IPS-18c (cell line): ENCODE measurements at regions not wholly inside any gene's neighbourhood (a gene's known extent, or its start where the extent isn't known, plus 50 kb on each side); places are given as distances from the start of the nearest gene placed in this dataset.

Experiments
- H3K4me3 ChIP-seq: 2 replicates; pipeline ENCODE4 v1.7.0; 2013; ENCODE audit warnings: low read depth, mild to moderate bottlenecking, low read length, moderate library complexity; ENCODE audit not compliant: insufficient read depth
- H3K9me3 ChIP-seq: one replicate; pipeline ENCODE4 v1.6.1; 2013; ENCODE audit warnings: mild to moderate bottlenecking, low read length, moderate library complexity; ENCODE audit not compliant: control insufficient read depth, insufficient read depth

DNA sequence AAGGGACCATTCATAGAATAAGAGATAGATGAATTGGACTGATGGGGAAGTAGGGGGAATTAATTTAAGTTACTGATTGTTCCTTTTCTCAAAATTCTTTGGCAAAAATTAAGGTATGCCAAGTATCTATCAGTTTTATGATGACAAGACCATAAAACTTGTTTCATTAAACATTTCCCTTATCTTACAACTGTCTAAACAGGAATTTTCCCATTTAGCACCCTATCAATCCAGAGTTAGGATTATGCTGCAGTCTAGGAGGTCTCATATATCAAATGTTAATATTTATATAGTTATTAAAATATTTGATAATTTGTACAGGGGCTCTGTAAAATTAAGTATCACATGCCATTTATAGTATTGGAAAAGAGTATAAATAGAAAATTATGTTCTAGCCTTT is 51.5 kb upstream of the ARID1B start:
- Histone ChIP-seq H3K9me3 (no peaks in the 10 kb centered on the region), H3K4me3 (no peak overlapping the region)

DNA sequence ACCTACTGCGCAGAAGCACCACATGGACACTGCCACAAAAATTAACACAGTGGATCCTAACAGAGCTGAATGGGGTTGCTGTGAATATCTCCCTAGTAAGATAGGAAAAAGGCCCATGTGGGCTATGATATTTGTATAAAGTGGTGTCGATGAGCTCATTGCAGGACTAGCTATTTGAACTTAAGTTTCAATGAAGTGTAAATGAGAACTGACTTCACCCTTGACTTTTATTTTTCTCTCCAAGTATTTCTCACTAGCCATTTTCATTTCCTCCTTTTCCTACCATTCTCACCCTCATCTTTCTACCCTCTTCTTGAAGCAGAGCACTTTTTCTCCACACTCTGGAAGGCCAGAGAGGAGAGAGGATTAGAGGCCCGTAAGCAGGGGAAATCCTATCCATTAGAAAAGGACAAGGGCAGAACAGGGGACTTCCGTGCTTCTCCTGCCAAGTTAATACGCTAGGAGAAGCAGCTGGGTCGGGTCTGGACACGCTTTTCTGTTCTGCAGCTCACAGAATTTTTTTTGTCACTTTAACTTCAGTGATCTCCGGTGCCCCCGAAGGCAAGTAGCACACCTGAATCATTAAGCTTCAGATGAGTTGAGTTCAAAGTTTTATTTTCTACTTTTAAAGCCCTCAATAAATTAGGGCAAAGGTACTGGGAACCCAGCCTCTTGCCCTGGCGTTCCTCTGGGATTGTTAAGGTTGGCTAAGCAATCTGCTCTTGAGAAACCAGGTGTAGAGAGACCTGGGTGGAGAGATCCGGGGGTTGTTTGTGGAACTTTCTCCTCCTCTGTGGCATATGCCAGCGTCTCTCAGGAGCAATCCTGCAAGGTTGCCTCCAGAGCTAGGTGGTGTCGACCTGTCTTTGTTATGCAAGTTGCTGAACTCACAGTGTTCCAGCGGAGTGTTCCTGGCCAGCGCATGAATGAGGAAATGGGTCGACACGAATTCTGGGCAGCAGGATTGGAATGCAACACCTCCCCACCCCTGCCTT is 56.2 kb upstream of the ARID1B start:
- Histone ChIP-seq H3K9me3 (peaks cover 3% of the 10 kb centered on the region), H3K4me3 (no peak overlapping the region)

- Histone ChIP-seq H3K4me3 (no peak overlapping the region), H3K9me3 (peaks cover 3% of the 10 kb centered on the region)
Observed at GRCh38 chr6:156719720-156720563, 57.2 kb upstream of the ARID1B start.

DNA sequence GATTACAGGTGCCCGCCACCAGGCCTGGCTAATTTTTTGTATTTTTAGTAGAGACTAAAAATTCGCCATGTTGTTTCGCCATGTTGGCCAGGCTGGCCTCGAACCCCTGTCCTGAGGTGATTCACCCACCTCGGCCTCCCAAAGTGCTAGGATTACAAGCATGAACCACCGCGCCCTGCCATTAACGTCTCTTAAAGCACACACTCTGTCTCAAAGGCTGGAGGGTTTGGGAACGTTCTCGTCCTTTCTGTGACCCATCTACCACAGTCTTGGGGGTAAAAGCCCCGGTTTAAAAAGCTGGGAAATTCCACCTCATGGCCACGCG is 57.8 kb upstream of the ARID1B start:
- peaks cover 3% of the 10 kb centered on the region for H3K9me3 ChIP-seq
- no peak overlapping the region for H3K4me3 ChIP-seq

GRCh38 chr6:156718647-156719394 is 58.4 kb upstream of the ARID1B start:
- Histone ChIP-seq H3K4me3 (no peak overlapping the region), H3K9me3 (peaks cover 3% of the 10 kb centered on the region)

- peaks cover 3% of the 10 kb centered on the region for H3K9me3 ChIP-seq
- H3K4me3 ChIP-seq = no peak overlapping the region
Observed at GRCh38 chr6:156717542-156717941, 59.6 kb upstream of the ARID1B start.

DNA sequence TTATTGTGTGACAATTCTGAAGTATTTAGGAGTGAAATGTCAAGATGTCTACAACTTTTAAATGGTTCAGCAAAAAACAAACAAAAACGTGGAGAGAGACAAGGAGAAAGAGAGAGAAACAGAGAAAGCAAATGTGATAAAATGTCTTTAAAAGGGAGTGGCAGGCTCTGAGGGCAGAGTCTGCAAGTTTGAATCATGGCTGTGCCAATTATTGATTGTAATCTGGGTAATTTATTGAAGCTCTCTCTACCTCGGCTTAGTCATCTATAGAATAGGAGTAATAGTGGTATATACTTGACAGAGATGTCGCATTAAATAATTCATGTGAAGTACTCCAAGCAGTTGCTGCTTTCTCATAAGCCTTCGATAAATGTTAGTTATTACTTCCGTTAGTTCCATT is 61.3 kb upstream of the ARID1B start:
- Histone ChIP-seq H3K4me3 (no peak overlapping the region), H3K9me3 (peaks cover 3% of the 10 kb centered on the region)

DNA sequence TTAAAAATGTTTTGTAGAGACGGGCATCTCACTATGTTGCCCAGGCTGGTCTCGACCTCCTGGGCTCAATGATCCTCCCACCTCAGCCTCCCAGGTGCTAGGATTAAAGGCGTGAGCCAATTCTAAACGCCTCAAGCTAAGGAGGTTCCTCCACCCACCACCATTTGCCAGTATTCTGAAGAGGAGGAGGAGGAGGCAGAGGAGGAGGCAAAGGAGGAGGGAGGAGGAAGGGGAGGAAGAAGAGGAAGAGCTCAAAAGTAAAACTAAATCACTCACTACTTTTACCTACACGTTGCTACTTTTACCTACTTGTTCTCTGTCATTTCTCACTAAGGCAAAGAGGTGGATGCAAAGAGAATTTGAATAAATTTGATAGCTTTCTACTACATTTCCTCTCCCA is 63.6 kb upstream of the ARID1B start:
- Histone ChIP-seq H3K9me3 (no peaks in the 10 kb centered on the region), H3K4me3 (no peak overlapping the region)

DNA sequence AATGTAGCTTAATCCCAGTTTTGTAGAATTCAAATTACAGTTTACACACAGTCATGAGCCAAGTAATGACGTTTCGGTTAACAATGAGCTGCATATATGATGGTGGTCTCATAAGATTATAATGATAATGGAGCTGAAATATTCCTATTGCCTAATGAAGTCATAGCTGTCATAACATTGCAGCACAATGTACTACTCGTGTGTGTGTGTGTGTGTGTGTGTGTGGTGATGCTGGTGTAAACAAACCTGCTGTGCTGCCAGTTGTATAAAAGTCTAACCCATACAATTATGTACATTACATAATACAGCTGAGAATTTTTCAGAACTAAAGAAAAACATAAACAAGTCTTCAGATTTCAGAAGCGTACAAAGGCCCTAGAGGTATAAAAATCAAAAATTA is 66.7 kb upstream of the ARID1B start:
- Histone ChIP-seq H3K9me3 (no peaks in the 10 kb centered on the region), H3K4me3 (no peak overlapping the region)

GRCh38 chr6:156707818-156708217 is 69.4 kb upstream of the ARID1B start:
- H3K4me3 ChIP-seq = no peak overlapping the region

GRCh38 chr6:156703719-156704118 is 73.5 kb upstream of the ARID1B start:
- H3K4me3 ChIP-seq = no peak overlapping the region
- no peaks in the 10 kb centered on the region for H3K9me3 ChIP-seq

More at GRCh38 chr6:156707818-156708217, 69.4 kb upstream of the ARID1B start:
- H3K9me3 ChIP-seq = no peaks in the 10 kb centered on the region

DNA sequence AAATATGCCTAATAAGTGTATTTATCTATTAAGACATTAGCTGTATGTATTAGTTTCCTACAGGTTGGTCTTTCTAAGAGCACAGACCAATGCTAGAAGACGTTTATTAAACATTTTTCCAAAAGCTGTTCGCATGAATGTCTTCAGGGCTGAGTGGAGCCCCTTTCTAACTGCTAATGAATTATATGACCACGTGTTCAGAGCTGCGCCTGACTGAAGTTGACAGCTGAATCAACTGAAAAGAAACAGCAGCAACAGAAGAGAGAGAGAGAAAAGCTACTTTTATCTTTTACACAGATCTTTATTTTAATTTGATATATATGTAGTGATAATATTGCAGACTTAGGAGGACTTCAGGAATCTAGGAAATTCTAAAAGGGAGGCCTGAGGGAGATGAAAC is 75.2 kb upstream of the ARID1B start:
- H3K4me3 ChIP-seq = no peak overlapping the region
- no peaks in the 10 kb centered on the region for H3K9me3 ChIP-seq

DNA sequence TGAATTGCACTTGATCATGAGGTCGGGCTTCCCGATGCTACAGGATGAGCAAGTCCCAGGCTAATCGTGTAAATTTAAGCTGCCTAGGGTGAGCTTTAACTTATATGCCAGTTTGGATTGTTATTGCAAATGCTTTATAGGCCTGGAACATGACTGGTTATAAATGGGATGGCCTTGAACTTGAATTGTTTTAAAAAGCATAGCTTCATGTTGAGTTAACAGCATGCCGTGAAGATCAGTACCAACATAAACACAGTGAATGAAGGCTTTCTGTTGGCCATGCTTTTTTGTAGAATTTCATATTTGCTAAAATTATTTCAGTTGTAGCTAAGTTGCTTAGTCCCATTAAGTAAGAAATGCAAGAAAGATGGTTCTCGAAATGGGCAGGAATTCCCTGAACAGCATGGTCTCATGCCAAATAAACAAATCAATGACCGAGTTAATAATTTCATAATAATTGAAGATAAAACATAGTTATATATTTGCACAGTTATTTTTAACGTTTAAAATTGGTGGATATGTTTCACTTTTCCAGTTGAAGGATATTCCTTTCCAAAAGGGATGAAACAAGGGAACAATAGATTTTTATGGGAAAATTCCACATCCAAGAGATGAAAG is 76.6 kb upstream of the ARID1B start:
- Histone ChIP-seq H3K4me3 (no peak overlapping the region), H3K9me3 (no peaks in the 10 kb centered on the region)

DNA sequence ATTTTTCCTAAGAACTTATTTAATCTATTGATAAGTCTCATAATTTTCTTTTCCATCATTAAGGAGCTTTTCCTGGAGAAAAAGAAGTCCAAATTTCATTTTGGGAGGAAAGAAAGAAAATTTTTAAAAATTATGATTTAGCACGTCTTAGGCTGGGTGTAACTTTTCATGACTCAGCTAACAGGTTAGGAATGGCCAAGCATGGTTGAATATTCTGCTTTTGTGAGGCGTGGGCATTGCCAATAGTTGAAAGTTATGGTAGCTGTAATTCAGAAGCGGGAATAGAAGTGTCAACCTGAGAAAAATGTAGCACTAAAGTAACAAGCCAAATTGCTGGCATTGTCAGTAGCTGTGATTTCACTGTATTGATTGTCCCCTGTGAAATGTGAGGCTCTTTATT is 77.2 kb upstream of the ARID1B start:
- Histone ChIP-seq H3K9me3 (no peaks in the 10 kb centered on the region), H3K4me3 (no peak overlapping the region)

DNA sequence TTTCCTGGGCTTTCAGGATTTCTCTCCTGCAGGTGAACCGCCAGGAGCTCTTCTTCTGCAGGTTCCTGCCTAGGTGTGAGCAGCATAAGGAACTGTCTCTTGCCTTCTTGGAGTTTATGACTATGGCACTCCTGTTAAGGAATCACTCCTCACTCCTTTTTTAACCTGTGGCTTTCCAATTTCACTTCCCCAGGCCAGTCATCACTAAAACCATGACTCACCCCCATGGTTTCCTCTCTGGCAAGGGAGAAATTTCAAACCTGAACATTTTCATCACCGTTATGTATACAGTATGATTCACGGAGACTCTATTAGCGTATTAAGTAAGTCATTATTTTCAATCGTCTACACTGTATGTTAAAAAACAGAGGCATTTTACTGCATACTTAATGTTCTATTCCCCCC is 78.2 kb upstream of the ARID1B start:
- Histone ChIP-seq H3K4me3 (no peak overlapping the region), H3K9me3 (no peaks in the 10 kb centered on the region)

DNA sequence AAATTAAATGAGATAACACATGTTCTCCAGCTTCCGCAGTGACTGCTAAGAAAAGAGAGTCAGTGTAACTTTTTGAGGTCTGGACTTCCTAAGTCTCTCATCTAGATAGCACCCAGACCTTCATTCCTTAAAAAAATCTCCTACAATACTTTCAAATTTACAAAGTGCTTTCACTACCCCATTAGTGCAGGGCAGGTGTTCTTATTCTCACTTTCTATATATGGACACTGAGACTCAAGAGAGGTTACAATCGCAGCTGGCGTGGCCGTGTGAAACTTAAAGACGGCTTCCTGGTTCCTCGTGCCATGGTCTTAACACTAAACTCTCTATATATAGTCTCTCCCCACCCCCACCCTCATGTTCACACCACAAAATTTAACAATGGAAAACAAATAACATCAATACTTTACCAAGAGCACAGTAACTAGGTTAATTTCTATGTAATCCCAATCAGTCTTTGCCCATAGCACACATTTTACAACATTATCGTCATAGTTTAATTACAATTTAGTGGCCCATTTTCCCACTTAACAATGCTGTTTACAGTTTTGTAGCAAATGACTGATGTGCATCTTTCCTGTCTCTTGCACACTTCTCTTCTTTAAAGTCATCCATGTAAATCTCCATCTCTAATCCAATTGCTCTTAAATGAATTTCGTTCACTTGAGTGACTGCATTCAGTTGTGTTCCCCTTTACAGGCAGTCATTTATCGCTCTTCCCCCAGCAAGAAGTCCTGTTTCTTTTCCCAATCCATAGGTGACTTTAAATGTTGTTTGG is 78.8 kb upstream of the ARID1B start:
- Histone ChIP-seq H3K4me3 (no peak overlapping the region), H3K9me3 (no peaks in the 10 kb centered on the region)
